ENCODE measurements at regions not wholly inside any gene's neighbourhood (a gene's known extent, or its start where the extent isn't known, plus 50 kb on each side); places are given as distances from the start of the nearest gene placed in this dataset.

DNA sequence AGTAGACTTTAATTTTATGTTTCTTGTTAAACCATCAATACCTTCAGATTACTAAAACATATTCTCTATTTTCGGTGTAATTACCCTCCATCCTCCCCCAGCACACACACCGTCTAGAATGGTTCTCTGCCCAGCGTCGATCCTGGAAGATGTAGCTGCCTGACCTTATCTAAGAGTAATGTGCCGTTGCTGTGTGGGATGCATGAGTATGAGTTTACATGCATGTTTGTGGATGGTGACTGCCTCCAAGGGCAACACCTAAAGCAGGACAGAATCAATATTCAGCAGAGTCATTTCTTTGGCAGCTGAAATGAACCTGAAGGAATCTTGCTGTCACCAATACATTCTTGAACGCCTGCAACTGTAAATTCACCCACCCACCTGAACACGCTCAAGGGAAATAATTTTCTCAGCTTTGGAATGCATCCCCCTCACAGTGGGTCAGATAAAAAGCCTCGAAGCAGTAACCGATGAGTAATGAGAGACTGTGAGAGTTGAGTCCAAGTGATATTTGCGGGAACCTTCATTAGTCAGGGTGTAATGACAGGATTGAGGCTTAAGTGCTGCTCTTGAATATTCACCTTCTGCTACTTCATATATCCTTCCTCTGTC is 155.8 kb upstream of the RND3 start:
- POLR2A ChIA-PET, result no interaction called here
- Mint-ChIP-seq H3K4me3 (no peak overlapping the region), H3K36me3 (ENCODE audit: low read depth) (no peaks in the 10 kb centered on the region), H3K9me3 (ENCODE audit: low read depth) (no peaks in the 10 kb centered on the region), H3K27ac (no peak overlapping the region), H3K4me1 (no peaks in the 10 kb centered on the region), H3K27me3 (peaks cover 1% of the 10 kb centered on the region)
- ATAC-seq, result no peak
- no peak for DNase-seq
- CTCF ChIA-PET, result no interaction called here
- intact Hi-C loops (cut with DNase I, micrococcal nuclease), result no loop called here

DNA sequence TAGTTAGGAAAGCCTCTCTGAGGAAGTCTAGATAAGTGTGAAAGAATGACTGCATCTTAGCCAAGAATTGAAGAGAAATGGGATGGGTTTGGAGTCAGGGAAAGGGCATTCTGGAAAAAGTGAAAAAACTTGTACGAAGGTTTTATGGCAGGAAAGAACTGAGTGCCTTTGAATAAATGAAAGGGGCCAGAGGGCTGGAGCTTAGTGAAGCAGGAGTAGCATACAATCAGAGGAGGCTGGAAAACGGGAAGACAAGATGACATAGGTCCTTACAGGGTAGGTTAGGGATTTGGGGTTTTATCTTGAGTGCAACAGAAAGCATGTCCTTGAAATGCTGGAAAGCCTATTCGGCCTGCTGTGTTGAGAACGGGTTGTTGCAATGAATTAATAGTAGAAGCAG is 152.6 kb upstream of the RND3 start:
- Mint-ChIP-seq H3K27ac (no peak overlapping the region), H3K36me3 (ENCODE audit: low read depth) (no peaks in the 10 kb centered on the region), H3K4me3 (no peak overlapping the region), H3K9me3 (ENCODE audit: low read depth) (no peaks in the 10 kb centered on the region), H3K4me1 (no peaks in the 10 kb centered on the region), H3K27me3 (peaks cover 1% of the 10 kb centered on the region)
- POLR2A ChIA-PET, result no interaction called here
- intact Hi-C loops (cut with DNase I, micrococcal nuclease), result no loop called here
- DNase-seq (no peak), ATAC-seq (no peak)
- CTCF ChIA-PET, result no interaction called here

DNA sequence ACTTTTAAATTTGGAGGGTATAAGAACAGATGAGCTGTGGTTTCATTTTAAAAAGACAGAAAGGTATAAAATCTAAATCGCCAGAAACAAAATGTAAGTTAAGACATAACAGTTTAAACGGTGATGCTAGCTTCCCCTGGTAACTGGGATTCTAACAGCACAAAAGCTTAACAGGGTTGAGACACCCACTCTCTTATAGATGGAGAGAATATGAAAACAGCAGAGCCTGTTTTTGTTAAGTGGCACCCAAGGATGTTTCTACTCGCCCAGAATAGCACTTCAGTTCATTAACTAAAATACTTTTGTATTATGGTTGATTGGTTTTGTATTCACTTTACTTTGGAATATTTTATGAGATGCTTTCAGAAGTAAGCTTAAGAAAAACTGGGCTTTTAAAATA is 151.9 kb upstream of the RND3 start:
- CTCF ChIA-PET, result no interaction called here
- no peak for ATAC-seq
- Mint-ChIP-seq H3K36me3 (ENCODE audit: low read depth) (no peaks in the 10 kb centered on the region), H3K4me3 (no peak overlapping the region), H3K9me3 (ENCODE audit: low read depth) (no peaks in the 10 kb centered on the region), H3K27me3 (peaks cover under 1% of the 10 kb centered on the region), H3K27ac (no peak overlapping the region), H3K4me1 (no peaks in the 10 kb centered on the region)
- POLR2A ChIA-PET, result no interaction called here
- intact Hi-C loops (cut with DNase I, micrococcal nuclease), result no loop called here
- DNase-seq, result no peak

DNA sequence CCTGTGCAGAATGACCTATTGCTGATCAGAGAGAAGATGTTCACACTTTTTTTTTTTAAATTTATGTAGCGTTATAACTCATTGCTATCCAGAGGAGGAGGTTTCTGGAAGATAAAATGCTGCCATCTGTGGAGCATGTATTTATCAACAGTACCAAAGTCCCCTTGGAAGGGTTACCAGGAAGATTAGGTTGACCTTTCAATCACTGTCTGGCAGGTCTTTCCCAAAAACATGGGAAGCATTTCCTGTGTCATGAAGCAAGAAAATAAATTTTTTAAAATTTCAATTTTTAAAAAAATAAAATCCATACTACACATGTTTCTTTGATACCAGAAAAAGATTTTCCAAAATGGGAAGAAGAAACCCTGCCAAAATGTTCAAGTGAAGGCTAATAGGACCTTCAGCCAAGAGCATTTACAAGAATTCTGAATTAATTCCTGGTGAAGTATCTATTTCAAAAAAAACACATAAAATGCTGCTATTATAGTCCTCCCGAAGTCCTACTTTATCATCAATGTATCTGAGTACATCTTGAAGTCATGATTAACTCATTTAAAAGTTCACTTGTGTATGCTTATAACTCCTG is 143.9 kb upstream of the RND3 start:
- H3K9me3 Mint-ChIP-seq (ENCODE audit: low read depth), result no peaks in the 10 kb centered on the region
- H3K27me3 Mint-ChIP-seq, result no peaks in the 10 kb centered on the region
- H3K4me3 Mint-ChIP-seq, result no peak overlapping the region
- H3K27ac Mint-ChIP-seq, result no peak overlapping the region
- ChIA-PET POLR2A (no interaction called here), CTCF (no interaction called here)
- DNase-seq (no peak), ATAC-seq (no peak)
- intact Hi-C loops (cut with DNase I, micrococcal nuclease), result no loop called here
- H3K4me1 Mint-ChIP-seq, result no peaks in the 10 kb centered on the region
- H3K36me3 Mint-ChIP-seq (ENCODE audit: low read depth), result no peaks in the 10 kb centered on the region

DNA sequence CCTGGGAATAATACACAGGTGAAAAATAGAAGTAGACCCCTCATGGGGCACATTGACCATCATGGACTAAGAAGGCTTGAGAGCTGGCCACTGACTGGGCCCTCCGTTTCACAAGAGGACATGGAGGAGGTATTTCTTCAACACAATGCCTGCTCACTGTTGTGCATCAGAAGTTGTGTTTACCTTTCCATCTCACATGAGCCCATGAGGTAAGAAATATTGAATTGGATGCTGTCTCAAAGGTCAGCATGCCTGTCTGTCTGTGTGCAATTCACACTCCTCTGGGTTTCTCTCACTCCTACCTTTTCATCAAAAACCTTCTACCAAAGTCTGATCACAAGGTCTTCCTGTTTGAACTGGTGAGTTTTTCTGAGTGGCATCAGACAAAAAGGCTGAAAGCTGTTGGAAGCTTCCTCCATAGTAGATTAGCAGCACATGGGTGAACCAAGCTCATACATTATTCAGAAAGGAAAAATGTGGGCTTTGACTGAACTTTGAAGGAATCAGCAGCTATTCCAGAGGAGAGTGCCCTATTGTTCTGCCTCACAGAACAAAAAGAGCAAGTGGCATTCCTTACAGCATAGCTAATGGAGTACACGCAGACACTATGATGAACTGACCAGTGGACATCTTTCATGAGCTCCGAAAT is 143.2 kb upstream of the RND3 start:
- ChIA-PET CTCF (no interaction called here), POLR2A (no interaction called here)
- Mint-ChIP-seq H3K27me3 (no peaks in the 10 kb centered on the region), H3K4me3 (no peak overlapping the region), H3K27ac (no peak overlapping the region), H3K9me3 (ENCODE audit: low read depth) (no peaks in the 10 kb centered on the region), H3K4me1 (no peaks in the 10 kb centered on the region), H3K36me3 (ENCODE audit: low read depth) (no peaks in the 10 kb centered on the region)
- DNase-seq, result no peak
- ATAC-seq, result no peak
- intact Hi-C loops (cut with DNase I, micrococcal nuclease), result no loop called here

DNA sequence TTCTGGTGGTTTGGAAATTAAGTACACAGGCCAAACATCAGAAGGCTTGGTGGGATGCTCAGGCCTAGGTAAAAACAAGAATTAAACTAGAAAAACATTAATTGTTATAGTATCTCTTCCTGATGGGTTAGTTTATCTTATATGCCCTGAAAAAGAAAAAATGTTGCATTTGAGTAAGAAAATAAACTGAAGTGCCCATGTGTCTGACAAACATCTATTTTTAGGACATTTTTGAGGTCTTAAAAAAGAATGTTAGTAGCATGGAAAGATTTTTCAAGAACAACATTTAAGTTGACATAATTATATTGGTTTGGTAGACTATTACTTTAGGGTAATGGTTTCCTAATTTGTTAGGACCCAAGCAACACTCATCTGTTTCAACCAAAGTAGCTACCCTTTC is 140.1 kb upstream of the RND3 start:
- ATAC-seq, result no peak
- no peaks in the 10 kb centered on the region for H3K27me3 Mint-ChIP-seq
- ChIA-PET CTCF (no interaction called here), POLR2A (no interaction called here)
- H3K4me3 Mint-ChIP-seq, result no peak overlapping the region
- no peaks in the 10 kb centered on the region for H3K4me1 Mint-ChIP-seq
- intact Hi-C loops (cut with DNase I, micrococcal nuclease), result no loop called here
- no peaks in the 10 kb centered on the region for H3K9me3 Mint-ChIP-seq (ENCODE audit: low read depth)
- no peaks in the 10 kb centered on the region for H3K36me3 Mint-ChIP-seq (ENCODE audit: low read depth)
- DNase-seq, result no peak
- no peak overlapping the region for H3K27ac Mint-ChIP-seq

DNA sequence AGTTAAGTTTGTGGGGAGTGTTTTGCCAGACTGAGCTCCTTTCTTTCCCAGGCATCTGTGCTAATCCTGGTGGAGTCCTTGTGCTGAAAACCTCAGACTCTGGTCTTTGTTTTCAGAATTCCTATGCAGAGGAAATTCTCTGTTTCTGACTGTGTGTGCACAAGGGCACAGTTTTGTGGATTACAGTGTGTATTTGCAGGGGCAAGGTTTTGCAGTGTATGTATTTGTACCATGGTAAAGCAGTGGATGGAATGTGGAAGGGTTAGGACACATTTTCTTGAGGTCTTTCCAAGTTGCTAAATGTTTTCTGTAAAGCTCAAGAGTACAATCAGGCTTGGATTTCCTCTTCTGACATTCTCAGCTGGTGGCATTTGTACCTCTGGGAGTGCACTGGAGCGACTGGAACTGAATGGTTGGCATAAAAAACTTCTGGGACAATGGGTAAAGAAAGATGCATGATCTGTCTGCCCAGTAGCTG is 139.5 kb upstream of the RND3 start:
- CTCF ChIA-PET, result interaction anchor here (0.7 kb wide), 1 partner anchor 47 kb away, joined by 3 read pairs; no protein-coding TSS in a partner anchor

DNA sequence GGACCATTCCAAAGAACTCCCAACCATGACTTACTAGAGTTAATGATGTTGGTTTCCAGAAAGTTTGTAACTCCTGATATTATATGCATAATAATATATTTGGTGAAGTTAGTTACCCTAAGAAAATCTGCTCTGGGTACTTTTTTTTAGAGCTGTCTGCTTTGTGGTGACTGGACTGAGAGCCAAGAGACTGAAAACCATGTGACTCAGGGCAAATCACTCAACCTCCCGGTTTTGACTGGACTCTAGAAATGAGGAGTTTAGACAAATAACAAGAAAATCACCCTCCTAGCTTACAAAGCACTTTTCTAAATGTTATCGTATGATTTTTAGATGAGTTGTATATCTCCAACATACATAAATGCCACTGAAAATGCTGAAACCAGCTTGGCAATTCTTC is 138.3 kb upstream of the RND3 start:
- DNase-seq (no peak), ATAC-seq (no peak)
- CTCF ChIA-PET, result no interaction called here
- Mint-ChIP-seq H3K9me3 (ENCODE audit: low read depth) (no peaks in the 10 kb centered on the region), H3K4me3 (no peak overlapping the region), H3K27ac (no peak overlapping the region), H3K36me3 (ENCODE audit: low read depth) (no peaks in the 10 kb centered on the region), H3K4me1 (no peaks in the 10 kb centered on the region), H3K27me3 (no peaks in the 10 kb centered on the region)
- POLR2A ChIA-PET, result no interaction called here
- intact Hi-C loops (cut with DNase I, micrococcal nuclease), result no loop called here

More for the DNA sequence above, 139.5 kb upstream of the RND3 start:
- no peak overlapping the region for H3K27ac Mint-ChIP-seq
- ATAC-seq (no peak), DNase-seq (no peak)
- POLR2A ChIA-PET, result no interaction called here
- H3K4me1 Mint-ChIP-seq, result no peaks in the 10 kb centered on the region
- no peaks in the 10 kb centered on the region for H3K36me3 Mint-ChIP-seq (ENCODE audit: low read depth)
- intact Hi-C loops (cut with DNase I, micrococcal nuclease), result no loop called here
- no peak overlapping the region for H3K4me3 Mint-ChIP-seq
- H3K27me3 Mint-ChIP-seq, result no peaks in the 10 kb centered on the region
- no peaks in the 10 kb centered on the region for H3K9me3 Mint-ChIP-seq (ENCODE audit: low read depth)

DNA sequence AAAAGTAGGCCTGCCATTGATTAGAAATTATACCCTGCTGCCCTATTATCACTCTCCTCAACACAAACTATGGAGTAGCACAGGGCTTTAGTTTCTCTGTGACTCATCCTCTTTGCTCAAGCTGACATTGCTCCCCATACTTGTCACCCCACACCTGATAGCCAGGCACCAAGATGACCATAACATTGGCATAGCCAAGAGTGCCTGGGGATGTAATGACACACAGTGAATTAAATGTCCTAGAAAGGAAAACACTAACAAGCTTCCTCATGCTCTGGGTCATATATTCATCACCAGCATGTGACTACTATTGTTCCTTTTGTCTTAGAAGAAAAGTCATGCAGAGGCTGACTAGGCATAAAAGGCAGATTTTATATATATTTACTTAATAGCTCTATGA is 137.8 kb upstream of the RND3 start:
- H3K27ac Mint-ChIP-seq, result no peak overlapping the region
- H3K4me1 Mint-ChIP-seq, result no peaks in the 10 kb centered on the region
- ATAC-seq (no peak), DNase-seq (no peak)
- no peaks in the 10 kb centered on the region for H3K9me3 Mint-ChIP-seq (ENCODE audit: low read depth)
- POLR2A ChIA-PET, result no interaction called here
- CTCF ChIA-PET, result interaction anchor here (0.9 kb wide), 1 partner anchor 38 kb away, joined by 3 read pairs; no protein-coding TSS in a partner anchor
- intact Hi-C loops (cut with DNase I, micrococcal nuclease), result no loop called here
- H3K27me3 Mint-ChIP-seq, result no peaks in the 10 kb centered on the region
- no peak overlapping the region for H3K4me3 Mint-ChIP-seq
- no peaks in the 10 kb centered on the region for H3K36me3 Mint-ChIP-seq (ENCODE audit: low read depth)

DNA sequence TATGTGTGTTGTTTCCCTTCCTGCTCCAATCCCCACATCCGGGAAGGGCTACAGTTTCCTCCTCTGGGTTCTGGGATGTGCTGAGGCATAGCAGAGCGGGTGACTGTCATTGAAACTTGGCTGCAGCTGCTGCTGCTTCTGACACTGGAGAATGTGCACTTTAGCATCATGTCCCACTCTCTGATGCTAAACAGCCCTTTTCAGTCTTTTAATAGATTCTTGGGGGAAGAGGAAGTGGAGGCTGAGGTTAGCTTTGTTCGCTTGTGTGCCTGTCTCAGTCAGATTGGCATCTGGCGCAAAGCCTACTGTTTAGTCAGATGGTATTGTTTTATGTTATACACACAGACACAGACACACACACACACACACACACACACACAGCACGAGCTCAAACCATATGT is 136.5 kb upstream of the RND3 start:
- ATAC-seq, result no peak
- Mint-ChIP-seq H3K9me3 (ENCODE audit: low read depth) (no peaks in the 10 kb centered on the region), H3K36me3 (ENCODE audit: low read depth) (no peaks in the 10 kb centered on the region), H3K4me3 (no peak overlapping the region), H3K4me1 (no peaks in the 10 kb centered on the region), H3K27ac (no peak overlapping the region), H3K27me3 (no peaks in the 10 kb centered on the region)
- POLR2A ChIA-PET, result no interaction called here
- no peak for DNase-seq
- intact Hi-C loops (cut with DNase I, micrococcal nuclease), result no loop called here
- CTCF ChIA-PET, result no interaction called here

DNA sequence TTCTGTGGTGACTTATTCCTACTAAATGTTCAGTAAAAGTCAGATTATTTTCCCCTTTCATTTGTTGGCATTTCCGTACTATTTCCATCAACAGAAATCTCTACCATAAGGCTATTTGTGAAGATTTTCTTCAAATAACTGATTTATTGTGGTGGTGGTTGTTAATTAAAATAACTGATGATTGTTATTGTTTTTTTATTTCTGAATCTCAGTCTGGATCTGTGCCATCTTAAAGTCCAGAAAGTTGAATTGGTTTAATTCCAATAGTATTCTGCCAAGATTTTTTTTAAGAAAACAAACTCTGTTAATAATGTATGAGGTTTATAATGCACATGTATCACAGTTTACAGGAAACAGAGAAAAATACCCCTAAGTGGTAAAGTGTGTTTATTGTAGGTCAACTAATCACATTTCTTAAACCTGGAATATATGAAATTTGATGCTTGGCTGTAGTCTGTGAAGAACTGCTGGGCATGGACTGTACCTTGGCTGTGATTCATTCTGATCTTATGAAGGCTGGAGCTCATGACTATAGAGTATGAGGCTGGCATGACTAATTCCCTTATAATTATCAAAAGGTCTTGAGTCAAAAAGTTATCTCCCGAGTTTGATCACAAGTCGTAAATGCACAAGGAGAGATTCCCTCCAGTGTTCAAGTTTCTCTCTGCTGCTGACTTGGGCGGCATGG is 134.2 kb upstream of the RND3 start:
- CTCF ChIA-PET, result no interaction called here
- no peaks in the 10 kb centered on the region for H3K9me3 Mint-ChIP-seq (ENCODE audit: low read depth)
- intact Hi-C loops (cut with DNase I, micrococcal nuclease), result no loop called here
- H3K27ac Mint-ChIP-seq, result no peak overlapping the region
- H3K36me3 Mint-ChIP-seq (ENCODE audit: low read depth), result no peaks in the 10 kb centered on the region
- no peak overlapping the region for H3K4me3 Mint-ChIP-seq
- DNase-seq (no peak), ATAC-seq (no peak)
- H3K27me3 Mint-ChIP-seq, result no peaks in the 10 kb centered on the region
- POLR2A ChIA-PET, result no interaction called here
- H3K4me1 Mint-ChIP-seq, result no peaks in the 10 kb centered on the region

DNA sequence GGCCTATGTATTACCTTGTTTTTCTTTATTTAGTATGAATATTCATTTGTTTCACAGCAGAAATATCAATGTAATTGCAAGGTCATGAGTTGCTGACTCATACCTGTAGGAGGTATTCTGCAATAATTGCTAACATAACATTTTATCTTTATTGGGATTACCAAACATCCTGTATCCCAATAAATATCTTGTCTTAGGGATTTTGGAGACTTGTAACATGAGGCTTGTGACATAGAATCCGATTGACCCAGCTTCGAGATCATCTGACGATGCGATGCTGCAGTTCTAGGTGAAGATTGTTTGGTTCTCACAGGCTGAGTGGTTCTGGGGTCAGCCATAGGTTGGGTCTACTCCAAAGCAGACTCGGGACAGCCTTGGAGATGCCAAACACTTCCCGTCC is 133.4 kb upstream of the RND3 start:
- ChIA-PET CTCF (no interaction called here), POLR2A (no interaction called here)
- Mint-ChIP-seq H3K4me1 (no peaks in the 10 kb centered on the region), H3K4me3 (no peak overlapping the region), H3K9me3 (ENCODE audit: low read depth) (no peaks in the 10 kb centered on the region), H3K27ac (no peak overlapping the region), H3K36me3 (ENCODE audit: low read depth) (no peaks in the 10 kb centered on the region), H3K27me3 (no peaks in the 10 kb centered on the region)
- intact Hi-C loops (cut with DNase I, micrococcal nuclease), result no loop called here
- ATAC-seq (no peak), DNase-seq (no peak)

Data from activated CD4-positive, alpha-beta T cell treated with anti-CD3 and anti-CD28 coated beads for 36 hours (primary cell).